Adrenal gland (tissue), 5 donors: ENCODE measurements at regions not wholly inside any gene's neighbourhood (a gene's known extent, or its start where the extent isn't known, plus 50 kb on each side); places are given as distances from the start of the nearest gene placed in this dataset.

Experiments
- CTCF ChIP-seq, 6 experiments: fragments of 450-650 bp in 4 of 6; fragments of 200-600 bp in 2 of 6; sonication (generic) in 1 of 6; IDR thresholded peaks; 1 replicate in 5 of 6; 2 replicates in 1 of 6; pipeline versions ENCODE4 v1.5.1 to v1.8.0; 2016 to 2021; ENCODE audit warnings: antibody characterized with exemption in 6 of 6, mild to moderate bottlenecking in 2 of 6, moderate library complexity in 1 of 6
- POLR2A ChIP-seq, 2 donors: fragments of 450-650 bp; IDR thresholded peaks; one replicate each; pipeline ENCODE4 v1.6.1; 2017; ENCODE audit warnings: antibody characterized with exemption in 2 of 2, mild to moderate bottlenecking in 2 of 2, moderate library complexity in 1 of 2
- donor health status: DM: no; HTN: no; CAD: no.

GRCh38 chr1:221347706-221348105 is 394.2 kb downstream of the DUSP10 start:
- TF ChIP-seq CTCF (IDR thresholded peaks at IDR 0.05): no peak
- no peak for TF ChIP-seq POLR2A (IDR thresholded peaks at IDR 0.05)
